ENCODE measurements at regions not wholly inside any gene's neighbourhood (a gene's known extent, or its start where the extent isn't known, plus 50 kb on each side); places are given as distances from the start of the nearest gene placed in this dataset.
"Not testable (repeated sequence)": the region's sequence is repeated elsewhere in the genome, so short reads cannot be mapped to it uniquely, and the experiment has no call there.

- TF ChIP-seq POLR2A, POLR2AphosphoS5 (IDR thresholded peaks at IDR 0.05; ENCODE audit: low read depth, low read length): not testable (repeated sequence)
Measured at GRCh38 chr1:68739486-68739885, 242.6 kb upstream of the DEPDC1 start.

Measured in GM12892 (cell line).